ENCODE measurements at regions not wholly inside any gene's neighbourhood (a gene's known extent, or its start where the extent isn't known, plus 50 kb on each side); places are given as distances from the start of the nearest gene placed in this dataset.

DNA sequence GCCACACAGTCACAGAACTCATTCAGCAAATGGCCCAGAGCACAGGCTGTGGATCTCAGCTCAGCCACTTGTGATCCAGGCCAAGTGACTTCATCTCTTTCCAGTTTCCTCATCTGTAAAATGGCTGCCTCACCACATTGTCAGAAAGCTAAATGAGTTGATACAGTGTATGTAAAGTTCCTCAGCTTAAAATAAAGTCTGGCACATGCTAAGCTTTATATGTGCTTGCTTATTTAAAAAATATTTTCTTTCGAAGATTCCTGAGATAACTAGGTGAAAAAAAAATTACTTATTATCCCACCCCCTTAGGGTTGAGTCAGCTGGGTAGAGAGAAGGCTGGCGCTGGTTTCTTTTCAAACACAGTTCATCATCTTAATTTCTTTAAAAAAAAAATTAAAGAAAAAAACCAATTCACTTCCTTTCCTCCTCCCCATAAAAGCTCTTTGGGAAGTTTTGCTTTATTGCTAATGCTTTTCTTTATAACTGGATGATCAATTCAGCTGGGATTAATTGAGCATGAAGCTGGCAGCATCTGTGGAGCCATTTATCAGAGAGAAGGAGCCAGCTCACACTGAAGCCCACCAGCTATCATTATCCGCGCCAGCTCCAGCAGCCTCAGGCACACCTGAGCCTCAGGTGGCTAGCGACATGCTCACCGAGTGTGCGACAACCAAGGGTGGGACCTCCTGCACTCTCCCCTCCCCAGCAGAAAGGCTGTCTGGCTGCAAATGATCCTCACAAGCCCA lies 354.9 kb downstream of the FOXO1 start:
- DNase-seq (ENCODE audit: low read depth): no peak

DNA sequence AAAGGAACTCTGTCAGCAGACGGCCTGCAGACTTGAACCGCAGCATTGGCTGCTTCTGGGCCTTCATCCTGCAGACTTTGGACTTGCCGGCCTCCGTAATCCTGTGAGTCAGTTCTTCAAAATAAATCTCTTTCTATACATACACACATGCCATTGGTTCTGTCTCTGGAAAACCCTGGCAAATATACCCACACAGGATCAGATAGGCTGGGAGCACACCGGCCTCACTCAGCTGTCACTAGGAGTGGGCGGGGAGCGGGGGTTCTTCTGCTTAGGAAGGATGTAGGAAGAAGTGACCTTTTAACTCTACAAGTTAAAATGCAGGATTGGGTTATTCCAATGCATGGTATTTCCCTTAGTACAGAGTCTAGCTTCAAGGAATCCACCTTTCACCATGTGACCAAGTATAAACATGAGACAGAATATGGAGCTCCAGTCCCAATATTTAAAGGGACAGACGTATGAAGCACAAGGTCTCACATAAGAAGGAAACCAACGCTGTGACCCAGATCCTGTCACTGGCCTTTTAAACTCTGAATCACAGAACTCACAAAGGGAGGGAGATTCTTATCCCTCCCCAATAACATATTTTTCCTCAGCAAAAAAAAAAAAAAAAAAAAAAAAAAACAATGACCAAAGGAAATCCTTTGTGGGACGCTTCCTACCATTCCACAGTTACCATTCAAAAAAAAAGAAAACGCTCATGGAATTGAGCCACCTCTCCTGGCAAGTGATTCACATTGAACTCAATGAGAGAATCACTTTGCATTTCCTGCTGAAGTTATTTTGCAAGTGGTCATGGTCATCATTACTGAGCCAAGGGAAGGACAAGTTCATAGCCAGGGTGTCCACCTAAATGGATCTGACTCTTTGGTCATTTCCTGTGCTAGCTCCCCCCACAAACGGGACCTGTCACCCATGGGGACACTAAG lies 352.9 kb downstream of the FOXO1 start:
- DNase-seq (ENCODE audit: low read depth): no peak

DNA sequence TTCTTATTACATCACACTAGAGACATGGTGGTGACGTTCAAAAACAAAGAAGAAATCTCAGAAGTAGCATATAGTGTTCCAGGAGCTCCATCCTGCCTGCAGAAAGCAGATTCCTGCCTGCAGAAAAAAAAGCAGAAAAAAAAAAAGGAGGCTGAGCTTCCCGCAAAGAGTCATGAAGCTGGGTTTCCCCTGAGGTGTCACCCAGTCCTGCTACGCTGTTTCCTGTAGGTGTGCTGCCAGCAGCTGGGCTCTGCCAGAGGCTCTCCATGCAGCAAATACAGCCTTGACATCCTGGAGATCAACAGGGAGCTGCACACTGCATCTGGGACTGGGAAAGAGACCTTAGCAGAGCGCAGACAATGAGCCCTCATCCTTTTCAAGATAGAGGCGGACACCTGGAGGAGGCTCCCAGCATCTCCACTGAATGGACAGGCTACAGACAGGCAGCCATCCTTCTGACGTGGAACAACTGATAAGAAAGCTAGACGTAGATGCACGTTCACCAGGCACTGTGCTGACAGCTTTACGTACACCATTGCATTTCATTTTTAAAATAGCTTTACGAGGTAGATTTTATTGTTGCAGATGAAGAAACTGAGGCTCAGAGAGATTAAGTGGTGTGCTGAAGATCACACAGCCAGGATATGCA lies 350.9 kb downstream of the FOXO1 start:
- no peak for DNase-seq (ENCODE audit: low read depth)

DNA sequence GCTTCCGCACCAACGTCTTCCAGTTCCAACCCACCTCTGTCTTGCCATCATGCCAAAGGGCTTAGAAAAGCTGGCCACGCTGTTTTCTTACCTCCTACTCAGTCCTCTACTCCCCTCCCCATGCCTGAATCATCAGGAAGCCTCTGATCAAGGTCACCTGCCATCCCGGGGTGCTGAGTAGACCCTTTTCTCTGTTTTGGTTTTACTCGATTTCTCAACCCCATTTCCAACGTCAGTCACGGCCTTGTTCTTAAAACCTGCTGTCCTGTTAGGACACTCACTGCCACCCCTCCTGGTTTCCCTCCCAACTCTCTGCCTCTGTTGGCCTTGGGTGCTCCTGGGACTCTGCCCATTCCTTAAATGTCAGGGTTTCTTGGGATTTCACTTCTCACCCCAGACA lies 350.1 kb downstream of the FOXO1 start:
- DNase-seq (ENCODE audit: low read depth): no peak

DNA sequence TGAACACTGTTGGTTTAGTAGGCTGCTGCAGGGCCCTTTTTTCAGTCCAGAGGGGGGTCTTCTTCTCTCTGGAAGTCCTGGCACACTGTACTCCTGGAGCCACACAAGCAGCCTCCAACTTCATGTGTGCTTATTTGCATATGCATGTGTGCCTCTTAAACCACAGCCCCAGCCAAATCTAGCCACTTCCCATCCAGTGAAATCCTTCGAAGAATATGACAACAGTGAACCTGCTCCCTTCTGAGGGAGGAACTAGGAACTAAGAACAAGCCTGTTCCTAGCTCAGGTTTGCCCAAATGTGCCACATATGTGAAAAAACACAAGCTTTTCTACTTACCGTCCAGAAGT lies 348.5 kb downstream of the FOXO1 start:
- no peak for DNase-seq (ENCODE audit: low read depth)

DNA sequence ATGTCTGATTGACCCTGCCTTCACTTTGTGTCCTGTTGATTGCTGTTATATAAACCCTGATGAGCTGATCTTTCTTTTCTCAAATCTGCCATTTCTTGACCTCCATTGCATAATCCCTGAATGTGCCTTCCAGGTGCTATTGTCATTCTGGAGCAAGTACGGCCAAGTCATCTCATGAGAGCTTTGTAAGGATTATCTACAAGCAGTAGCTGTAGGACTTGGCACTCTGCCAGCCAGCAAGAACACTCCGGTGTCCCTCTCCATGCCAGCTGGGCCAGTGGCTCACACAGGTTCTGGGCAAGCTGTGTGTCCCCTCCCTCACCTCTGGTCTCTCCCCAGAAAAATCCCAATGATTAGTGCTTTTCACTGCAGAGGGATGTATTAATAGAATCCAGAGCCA lies 348.1 kb downstream of the FOXO1 start:
- DNase-seq (ENCODE audit: low read depth): no peak

DNA sequence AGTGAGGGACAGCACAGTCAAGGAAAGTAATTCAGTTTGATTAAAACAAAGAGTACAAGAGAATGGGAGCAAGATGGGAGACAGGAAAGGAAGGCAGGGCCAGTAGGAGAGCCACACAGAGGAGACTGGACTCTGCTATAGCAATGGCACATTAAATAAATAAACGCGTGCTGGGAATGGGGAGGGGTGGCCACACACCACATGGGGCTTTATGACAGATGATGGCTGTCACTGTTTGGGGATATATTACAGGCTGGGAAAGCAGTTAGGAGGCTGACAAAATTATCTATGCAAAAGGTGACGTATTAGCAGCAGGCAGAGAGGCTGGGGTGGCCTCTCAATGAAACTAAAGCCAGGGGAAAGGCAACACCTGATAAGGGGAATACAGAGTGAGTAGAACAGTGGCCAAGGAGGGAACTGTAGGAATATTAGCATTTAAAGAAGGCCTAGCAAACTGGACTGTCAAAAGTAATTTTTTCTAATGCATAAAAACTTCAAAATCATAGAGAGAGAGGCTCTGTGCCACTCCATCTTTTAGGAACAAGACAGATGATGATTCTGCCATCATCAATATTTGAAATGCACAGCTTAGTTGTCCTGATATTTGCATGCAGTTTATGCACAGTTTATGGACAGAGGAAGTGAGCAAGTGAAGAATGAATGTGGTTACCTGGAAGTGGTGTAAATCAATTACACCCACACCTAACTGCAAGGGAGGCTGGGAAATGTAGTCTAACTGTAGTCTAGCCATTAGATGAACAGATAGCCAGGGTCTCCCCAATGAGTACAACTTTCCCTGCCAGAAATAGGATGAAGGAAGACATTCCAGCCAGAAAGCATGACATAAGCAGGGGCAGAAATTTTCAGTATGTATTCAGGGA lies 346.5 kb downstream of the FOXO1 start:
- no peak for DNase-seq (ENCODE audit: low read depth)

DNA sequence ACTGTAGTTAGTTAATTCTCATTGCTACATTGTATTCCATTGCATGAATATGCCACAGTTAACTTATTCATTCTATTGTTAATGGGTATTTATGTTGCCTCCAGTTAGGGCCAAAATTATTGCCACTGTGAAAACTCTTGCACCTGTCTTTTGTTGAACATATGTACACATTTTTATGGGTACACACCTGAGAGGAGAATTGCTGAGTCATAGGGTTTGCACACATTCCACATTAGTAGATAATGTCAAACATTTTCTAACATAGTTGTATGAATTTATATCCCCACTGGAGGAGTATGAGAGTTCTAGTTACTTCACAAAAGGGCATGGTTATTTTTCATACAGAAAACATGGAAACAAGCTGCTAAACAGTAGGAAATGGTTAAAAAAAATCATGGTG lies 338.4 kb downstream of the FOXO1 start:
- no peak for DNase-seq (ENCODE audit: low read depth)

DNA sequence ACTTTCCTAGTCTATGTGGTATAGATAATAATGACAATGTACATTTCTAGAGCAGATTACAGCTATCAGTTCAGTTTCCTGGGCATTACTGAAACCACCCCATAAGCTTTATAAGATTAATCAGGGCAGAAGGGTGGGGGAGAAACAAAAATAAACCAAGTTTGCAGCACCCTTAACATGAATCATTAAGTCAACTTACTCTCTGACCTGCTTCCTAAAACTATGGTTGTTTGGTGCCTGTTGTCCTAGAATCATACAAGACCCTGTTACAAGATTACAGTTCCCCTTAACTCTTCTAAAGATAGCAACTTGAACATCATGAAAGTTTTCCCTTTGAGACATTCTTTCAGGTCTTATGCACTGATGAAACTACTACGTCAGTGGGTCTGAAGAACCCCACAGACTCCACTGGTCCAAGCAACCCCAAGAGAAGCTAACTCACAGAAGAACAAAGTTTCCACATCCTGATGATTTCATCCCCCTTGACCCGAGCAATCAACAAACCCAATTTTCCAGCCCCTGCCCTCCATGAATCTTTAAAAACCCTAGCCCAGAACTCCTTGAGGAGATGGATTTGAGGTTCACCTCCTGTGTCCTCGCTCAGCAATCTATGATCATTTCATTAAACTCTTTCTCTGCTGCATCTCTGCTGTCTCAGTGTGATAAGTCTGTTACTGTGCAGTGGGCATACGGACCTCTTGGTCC lies 336.5 kb downstream of the FOXO1 start:
- DNase-seq (ENCODE audit: low read depth): no peak

DNA sequence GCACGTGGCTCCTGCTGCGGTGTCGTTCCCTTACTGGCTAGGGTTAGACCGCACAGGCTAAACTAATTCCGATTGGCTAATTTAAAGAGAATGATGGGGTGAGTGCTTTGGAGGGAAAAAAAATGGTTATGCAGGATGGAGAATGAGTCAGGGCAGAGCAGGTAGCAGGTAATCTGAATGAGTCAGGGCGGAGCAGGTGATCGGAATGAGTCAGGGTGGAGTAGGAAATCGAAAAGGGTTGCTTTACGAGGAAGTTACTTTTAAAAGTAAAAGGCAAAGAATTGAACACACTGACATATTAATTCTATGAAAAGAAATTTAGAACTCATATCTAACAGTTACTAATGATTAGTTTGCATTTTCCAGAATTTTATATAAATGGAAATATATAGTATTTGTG lies 335.5 kb downstream of the FOXO1 start:
- no peak for DNase-seq (ENCODE audit: low read depth)

DNA sequence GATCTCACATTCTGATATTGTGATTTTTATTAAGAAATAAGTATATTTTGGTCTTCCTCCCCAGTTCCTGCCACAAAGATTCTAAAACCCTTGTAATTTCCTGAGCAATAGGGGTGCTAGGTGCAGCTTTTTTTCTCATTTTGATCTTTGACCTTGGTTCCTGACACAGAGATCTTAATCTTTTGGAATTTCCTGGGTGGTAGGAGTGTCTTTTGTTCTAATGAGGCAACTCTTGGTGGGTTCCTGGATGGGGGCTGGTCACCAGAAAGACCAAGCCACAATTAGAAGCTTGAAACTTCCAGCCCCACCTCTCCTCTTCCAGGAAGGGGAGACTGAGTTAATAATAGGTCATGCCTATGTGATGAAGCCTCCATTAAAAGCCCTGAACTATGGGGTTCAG lies 334.6 kb downstream of the FOXO1 start:
- no peak for DNase-seq (ENCODE audit: low read depth)

DNA sequence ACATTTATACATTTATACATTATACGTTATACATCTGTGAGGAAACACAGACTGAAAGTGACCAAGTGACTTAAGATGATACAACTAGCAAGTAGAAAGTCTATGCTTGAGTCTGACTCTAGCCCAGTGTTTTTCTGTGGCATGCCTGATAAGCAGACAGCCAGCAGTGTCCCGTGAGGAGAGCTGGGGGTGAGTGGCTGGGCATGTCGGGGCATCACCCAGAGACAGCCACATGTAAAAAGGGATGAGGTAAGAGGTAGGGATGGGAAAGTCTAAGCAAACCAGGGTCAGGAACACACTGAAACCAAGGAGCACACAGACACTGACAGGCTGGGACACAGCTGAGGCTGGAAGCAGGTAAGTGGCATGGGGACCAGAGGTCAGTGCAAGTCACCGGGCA lies 333.2 kb downstream of the FOXO1 start:
- no peak for DNase-seq (ENCODE audit: low read depth)

DNA sequence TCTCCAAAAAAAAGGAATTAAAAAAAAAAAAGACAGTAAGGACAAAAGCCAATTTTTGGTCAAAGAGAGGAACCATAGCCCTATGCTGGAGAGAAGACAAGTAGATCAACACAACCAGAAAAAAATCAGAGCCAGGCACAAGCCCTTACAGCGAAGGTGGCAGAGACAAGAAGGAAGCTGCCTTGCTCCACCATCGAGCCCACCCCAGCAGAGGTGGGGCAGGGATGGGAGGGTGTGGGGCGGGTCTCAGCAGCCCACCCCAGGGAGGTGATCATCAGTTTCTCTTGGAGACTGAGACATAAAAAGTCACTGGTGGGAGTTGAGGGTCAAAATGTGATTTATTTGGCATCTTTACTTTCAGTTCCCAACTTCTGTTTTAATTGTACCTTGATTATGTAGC lies 332.4 kb downstream of the FOXO1 start:
- DNase-seq (ENCODE audit: low read depth): no peak

DNA sequence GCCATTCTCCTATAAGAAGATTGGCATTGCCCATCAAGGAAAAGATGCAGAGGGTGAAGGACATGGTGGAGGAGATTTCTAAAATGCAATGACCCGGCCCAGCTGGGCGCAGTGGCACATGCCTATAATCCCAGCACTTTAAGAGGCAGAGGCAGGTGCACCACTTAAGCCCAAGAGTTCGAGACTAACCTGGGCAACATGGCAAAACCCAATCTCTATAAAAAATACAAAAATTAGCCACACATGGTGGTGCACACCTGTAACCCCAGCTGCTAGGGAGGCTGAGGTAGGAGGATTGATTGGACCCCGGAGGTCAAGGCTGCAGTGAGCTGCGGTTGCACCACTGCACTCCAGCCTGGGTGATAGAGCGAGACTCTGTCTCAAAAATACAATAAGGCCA lies 331.8 kb downstream of the FOXO1 start:
- DNase-seq (ENCODE audit: low read depth): no peak

DNA sequence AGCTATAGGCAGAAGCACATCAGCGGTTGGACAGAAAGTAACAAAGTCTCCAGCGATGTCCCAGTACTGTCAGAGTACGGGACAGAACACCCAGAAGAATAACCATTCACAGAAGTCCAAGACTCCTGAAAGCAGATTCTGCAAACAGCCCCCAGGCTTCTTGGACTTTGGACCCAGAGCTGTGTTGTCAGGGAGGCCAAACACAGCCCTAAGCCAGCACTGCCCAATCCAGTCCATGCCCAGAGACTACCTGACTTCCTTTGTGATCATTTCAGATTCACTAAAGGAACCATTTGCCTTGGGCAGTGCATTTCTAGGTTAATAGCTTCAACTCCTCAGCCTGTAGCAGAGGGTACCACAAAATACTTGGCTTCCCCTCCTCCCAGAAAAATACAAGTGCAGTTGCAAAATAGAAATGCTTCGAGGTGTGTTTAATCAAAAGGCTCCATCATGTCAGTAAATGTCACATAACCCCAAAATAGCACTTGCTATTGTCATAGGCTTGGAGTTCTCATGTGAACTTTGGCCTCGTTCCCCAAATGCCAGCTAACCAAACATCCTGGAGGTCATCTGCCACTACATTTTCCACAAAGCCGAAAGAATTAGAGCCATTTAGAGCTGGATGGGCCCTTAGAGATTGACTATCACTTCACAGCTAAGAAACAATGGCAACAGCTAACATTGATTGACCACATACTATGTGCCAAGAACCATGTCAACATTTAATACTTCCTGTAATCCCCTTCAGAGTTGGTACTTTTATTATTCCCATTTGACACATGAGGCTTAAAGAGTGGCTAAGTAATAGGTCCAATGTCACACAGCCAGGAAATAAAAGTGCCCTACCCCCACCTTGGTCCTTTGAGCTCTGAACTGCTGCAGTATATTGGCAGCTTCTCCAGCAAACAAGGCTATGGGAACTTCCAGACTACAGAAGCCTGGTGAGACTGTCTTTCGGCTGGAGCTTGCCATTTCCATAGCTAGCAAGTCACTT lies 329.9 kb downstream of the FOXO1 start:
- DNase-seq (ENCODE audit: low read depth): no peak

DNA sequence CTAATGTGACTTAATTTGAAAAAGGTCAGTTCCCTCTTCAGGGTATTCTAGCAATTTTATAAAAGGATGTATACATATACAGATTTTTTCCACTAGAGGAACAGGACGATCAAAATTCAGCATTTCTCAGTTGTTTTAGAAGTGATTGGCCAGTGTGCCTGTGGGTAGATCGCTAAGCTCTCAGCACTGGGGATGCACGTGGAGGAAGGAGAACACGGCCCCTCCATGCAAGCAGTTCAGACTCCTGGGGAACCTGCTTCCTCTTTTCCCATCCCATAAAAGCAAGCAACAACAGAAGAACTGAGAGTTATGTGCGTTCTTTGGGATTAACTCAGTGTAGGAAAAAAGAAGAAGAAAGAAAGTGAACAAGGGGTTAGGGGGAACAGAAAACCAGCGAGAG lies 328.8 kb downstream of the FOXO1 start:
- DNase-seq (ENCODE audit: low read depth): no peak

DNA sequence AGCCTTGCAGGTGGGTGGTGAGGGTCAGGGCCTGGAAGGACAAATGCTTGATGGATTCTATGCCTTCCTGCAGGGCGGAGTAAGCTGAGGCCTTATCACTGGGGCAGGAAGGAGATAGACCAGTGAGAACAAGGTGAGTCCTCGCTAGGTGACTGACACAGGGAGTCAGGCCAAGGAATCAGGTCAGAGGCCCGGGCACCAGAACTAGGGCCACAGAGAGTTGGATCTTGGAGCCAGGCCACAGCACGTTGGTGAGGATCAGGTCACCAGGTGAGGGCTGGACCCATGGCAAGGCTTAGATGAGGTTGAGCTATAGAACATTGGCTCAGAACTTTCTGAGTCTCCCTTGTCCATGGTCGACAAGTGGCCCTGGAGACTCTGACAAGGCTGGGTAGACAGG lies 328.2 kb downstream of the FOXO1 start:
- DNase-seq (ENCODE audit: low read depth): no peak

DNA sequence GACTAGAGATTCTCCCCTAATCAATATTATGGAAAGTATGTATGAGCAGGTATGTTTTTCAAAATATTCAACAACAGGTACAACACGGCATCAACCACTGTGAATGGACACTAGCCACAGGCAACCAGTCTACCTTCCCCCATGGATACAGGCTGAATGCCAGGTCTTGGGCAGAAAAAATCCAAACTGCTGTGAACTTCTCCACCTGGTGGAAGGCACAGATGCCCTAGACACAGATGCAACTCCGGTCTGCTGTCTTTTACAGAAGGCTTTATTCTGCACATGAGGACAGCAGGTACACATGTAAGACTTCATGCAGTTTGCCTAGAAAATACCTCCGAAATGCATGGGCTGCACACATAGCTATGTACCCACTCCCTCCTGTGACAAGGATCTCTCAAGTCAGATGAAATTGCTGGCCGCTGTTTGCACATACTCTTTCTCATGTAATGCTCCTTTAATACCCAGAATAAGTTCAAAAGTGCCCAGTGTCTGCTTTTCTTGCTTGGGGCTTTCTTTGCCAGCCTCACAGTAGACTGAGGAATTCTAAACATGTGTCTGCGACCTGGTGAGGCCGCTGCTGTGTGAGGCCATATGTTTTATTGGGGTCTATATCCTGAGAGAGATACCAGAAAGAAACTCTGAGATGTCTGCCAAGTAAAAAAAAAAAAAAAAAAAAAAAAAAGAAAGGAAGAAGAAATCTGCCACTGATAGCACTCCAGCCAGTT lies 325.9 kb downstream of the FOXO1 start:
- DNase-seq (ENCODE audit: low read depth): no peak

DNA sequence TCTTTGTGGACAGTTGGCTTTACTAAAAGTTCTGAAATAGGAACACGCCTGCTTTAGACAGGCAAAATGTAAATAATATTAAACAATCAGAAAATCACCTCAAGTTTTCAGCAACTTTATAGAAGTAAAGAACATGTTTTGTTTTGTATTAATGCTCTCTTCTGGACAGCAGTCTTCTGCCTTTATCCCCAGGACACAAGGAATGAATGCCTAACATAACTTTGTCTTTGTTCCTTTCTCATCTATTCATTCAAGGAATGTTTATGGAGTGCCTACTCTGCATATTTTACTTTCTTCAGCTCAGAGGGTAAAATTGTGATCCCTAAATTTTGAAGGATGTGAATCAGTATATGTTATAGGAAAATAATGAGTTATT lies 325.4 kb downstream of the FOXO1 start:
- no peak for DNase-seq (ENCODE audit: low read depth)

DNA sequence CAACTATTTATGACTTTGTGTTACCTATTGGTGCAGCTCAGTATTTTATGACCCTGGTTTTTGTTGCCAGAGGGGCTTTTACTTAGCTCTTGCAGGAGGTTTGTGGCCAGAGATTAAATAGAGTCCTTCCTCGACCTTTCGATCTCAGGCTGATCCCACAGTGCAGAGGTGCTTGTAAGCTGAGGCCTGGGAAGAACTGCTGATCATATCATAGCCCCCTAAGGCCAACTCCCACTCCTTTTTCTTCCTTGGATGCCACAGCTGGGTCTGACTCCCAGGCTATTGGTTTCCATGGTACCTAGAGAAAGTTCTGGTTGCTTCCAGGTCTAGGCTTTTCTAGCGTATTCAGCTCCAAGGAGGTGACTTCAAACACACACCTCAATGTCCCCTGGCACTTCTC lies 324.9 kb downstream of the FOXO1 start:
- no peak for DNase-seq (ENCODE audit: low read depth)
